ENCODE measurements at regions not wholly inside any gene's neighbourhood (a gene's known extent, or its start where the extent isn't known, plus 50 kb on each side); places are given as distances from the start of the nearest gene placed in this dataset.

DNA sequence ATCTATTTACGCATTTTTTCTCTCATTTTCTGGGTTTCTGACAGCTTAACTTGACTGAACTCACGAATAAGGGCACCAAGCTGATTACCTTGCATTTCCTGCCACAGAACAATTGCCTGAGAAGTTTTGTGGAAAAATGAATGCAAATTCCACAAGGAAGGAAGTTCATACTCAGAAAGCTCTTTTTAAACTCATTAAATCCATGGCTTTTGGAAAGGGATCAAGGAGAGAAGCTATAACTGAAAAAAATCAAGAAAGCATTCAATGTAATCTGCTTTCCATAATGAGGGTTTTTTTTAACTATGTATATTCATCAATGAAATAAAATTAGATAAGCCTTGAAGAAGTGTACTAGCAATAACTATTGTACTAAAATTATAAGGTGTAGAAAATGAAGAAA lies 252.5 kb downstream of the GPM6A start:
- no peak for TF ChIP-seq SP1 (IDR thresholded peaks at IDR 0.05)
- TF ChIP-seq TARDBP (IDR thresholded peaks at IDR 0.05): no peak
- no peak for TF ChIP-seq L3MBTL2 (conservative IDR thresholded peaks at IDR 0.05)
- no peak for TF ChIP-seq LEF1 (IDR thresholded peaks at IDR 0.05; ENCODE audit: borderline replicate concordance)
- no peak for TF ChIP-seq FOXM1 (IDR thresholded peaks at IDR 0.05; ENCODE audit: borderline replicate concordance)
- TF ChIP-seq NFRKB (IDR thresholded peaks at IDR 0.05): no peak
- TF ChIP-seq, protein P1, sequence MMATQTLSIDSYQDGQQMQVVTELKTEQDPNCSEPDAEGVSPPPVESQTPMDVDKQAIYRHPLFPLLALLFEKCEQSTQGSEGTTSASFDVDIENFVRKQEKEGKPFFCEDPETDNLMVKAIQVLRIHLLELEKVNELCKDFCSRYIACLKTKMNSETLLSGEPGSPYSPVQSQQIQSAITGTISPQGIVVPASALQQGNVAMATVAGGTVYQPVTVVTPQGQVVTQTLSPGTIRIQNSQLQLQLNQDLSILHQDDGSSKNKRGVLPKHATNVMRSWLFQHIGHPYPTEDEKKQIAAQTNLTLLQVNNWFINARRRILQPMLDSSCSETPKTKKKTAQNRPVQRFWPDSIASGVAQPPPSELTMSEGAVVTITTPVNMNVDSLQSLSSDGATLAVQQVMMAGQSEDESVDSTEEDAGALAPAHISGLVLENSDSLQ (IDR thresholded peaks at IDR 0.05): no peak
- TF ChIP-seq FOXK2 (IDR thresholded peaks at IDR 0.05): no peak
- TF ChIP-seq ELF4 (IDR thresholded peaks at IDR 0.05): no peak
- TF ChIP-seq ZNF384 (IDR thresholded peaks at IDR 0.05): no peak
- TF ChIP-seq FOXA1 (IDR thresholded peaks at IDR 0.05): no peak
- TF ChIP-seq ARNT (IDR thresholded peaks at IDR 0.05): no peak
- no peak for TF ChIP-seq BHLHE40 (IDR thresholded peaks at IDR 0.05; ENCODE audit: borderline replicate concordance)
- no peak for TF ChIP-seq CTBP1 (IDR thresholded peaks at IDR 0.05; ENCODE audit: borderline replicate concordance)
- TF ChIP-seq HDGF (IDR thresholded peaks at IDR 0.05; ENCODE audit: borderline replicate concordance): no peak
- no peak for TF ChIP-seq SUZ12 (IDR thresholded peaks at IDR 0.05)
- DNase-seq (ENCODE audit: extremely low spot score): no peak
- CTCF ChIA-PET: interaction anchor here (0.6 kb wide), 1 partner anchor 451 kb away, joined by 3 read pairs; no protein-coding TSS in a partner anchor
- POLR2A ChIA-PET: no interaction called here

DNA sequence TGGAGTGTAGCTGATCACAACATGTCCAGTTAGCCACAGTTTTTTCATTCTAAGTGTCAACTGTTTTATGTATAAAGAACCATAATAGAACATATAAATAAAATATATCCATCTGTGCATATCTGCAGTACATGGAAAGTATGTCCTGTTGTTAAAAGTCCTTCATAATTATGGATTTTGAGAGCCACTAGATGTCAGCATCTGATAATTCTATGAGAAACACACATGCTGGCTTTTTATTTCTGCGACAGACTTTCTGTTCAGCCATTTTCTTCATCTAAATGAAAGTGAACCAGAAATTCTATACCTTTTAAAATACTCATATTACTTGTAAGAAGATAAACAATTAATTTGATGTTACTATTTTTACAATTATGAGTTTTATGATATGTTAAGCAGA lies 251.5 kb downstream of the GPM6A start:
- ChIA-PET CTCF (no interaction called here), POLR2A (no interaction called here)
- DNase-seq (ENCODE audit: extremely low spot score): peak; percentile 12
- no peak for TF ChIP-seq NFRKB (IDR thresholded peaks at IDR 0.05)
- TF ChIP-seq CTBP1 (IDR thresholded peaks at IDR 0.05; ENCODE audit: borderline replicate concordance): no peak
- TF ChIP-seq ELF4 (IDR thresholded peaks at IDR 0.05): no peak

DNA sequence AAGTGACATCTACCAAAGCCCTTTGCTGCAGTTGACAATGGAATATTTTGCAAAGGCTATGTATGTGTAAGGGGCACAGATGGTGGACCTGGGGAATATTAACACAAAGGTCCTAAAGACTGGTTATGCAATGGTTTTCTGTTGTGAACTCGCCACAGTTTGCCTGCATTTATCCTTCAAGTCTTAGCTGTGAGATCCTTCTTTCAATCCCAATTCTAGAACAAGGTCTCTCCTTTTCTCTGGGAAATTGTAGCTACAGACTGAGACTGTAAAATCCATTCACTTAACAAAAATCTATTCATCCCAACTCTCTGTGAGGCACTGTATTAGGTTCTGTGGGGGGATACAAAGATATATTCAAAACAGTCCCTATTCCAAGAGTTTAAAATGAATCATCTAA lies 250.4 kb downstream of the GPM6A start:
- no peak for DNase-seq (ENCODE audit: extremely low spot score)
- ChIA-PET CTCF (no interaction called here), POLR2A (no interaction called here)
- TF ChIP-seq L3MBTL2 (conservative IDR thresholded peaks at IDR 0.05) (no peak), ARNT (IDR thresholded peaks at IDR 0.05) (no peak), FOXA1 (IDR thresholded peaks at IDR 0.05) (no peak), SUZ12 (IDR thresholded peaks at IDR 0.05) (no peak), NFRKB (IDR thresholded peaks at IDR 0.05) (no peak), FOXM1 (IDR thresholded peaks at IDR 0.05; ENCODE audit: borderline replicate concordance) (no peak), ELF4 (IDR thresholded peaks at IDR 0.05) (no peak), FOXK2 (IDR thresholded peaks at IDR 0.05) (no peak), ZNF384 (IDR thresholded peaks at IDR 0.05) (no peak), BHLHE40 (IDR thresholded peaks at IDR 0.05; ENCODE audit: borderline replicate concordance) (no peak), HDGF (IDR thresholded peaks at IDR 0.05; ENCODE audit: borderline replicate concordance) (no peak), LEF1 (IDR thresholded peaks at IDR 0.05; ENCODE audit: borderline replicate concordance) (no peak), TARDBP (IDR thresholded peaks at IDR 0.05) (no peak)
- TF ChIP-seq, protein P1 (IDR thresholded peaks at IDR 0.05): no peak

DNA sequence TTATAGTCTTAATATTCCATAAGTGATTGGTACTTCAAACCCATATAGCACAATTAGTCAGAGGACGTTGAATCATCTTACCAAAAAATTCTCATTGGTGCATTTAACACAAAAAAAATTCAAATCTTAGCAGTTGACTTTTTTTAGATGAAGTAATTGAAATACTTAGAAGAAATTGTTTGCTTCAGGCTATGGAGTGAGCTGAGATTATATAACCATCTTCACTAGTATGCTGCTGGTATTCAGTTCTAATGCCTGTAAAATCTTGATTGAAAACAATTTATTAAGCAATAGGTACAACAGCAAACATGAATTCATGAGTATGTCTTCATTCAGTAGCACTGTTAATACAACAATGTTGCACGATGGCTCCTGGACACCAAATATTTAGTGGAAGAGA lies 250.0 kb downstream of the GPM6A start:
- POLR2A ChIA-PET: no interaction called here
- DNase-seq (ENCODE audit: extremely low spot score): no peak
- CTCF ChIA-PET: no interaction called here
- no peak for TF ChIP-seq BHLHE40 (IDR thresholded peaks at IDR 0.05; ENCODE audit: borderline replicate concordance)
- TF ChIP-seq FOXA1 (IDR thresholded peaks at IDR 0.05): no peak
- TF ChIP-seq CTBP1 (IDR thresholded peaks at IDR 0.05; ENCODE audit: borderline replicate concordance): no peak
- no peak for TF ChIP-seq SUZ12 (IDR thresholded peaks at IDR 0.05)
- no peak for TF ChIP-seq LEF1 (IDR thresholded peaks at IDR 0.05; ENCODE audit: borderline replicate concordance)
- TF ChIP-seq TARDBP (IDR thresholded peaks at IDR 0.05): no peak
- no peak for TF ChIP-seq ELF4 (IDR thresholded peaks at IDR 0.05)
- no peak for TF ChIP-seq SP1 (IDR thresholded peaks at IDR 0.05)
- TF ChIP-seq NFRKB (IDR thresholded peaks at IDR 0.05): no peak
- TF ChIP-seq, protein P1 (IDR thresholded peaks at IDR 0.05): no peak
- no peak for TF ChIP-seq L3MBTL2 (conservative IDR thresholded peaks at IDR 0.05)
- TF ChIP-seq ARNT (IDR thresholded peaks at IDR 0.05): no peak
- TF ChIP-seq HDGF (IDR thresholded peaks at IDR 0.05; ENCODE audit: borderline replicate concordance): no peak
- no peak for TF ChIP-seq ZNF384 (IDR thresholded peaks at IDR 0.05)
- TF ChIP-seq FOXM1 (IDR thresholded peaks at IDR 0.05; ENCODE audit: borderline replicate concordance): no peak

DNA sequence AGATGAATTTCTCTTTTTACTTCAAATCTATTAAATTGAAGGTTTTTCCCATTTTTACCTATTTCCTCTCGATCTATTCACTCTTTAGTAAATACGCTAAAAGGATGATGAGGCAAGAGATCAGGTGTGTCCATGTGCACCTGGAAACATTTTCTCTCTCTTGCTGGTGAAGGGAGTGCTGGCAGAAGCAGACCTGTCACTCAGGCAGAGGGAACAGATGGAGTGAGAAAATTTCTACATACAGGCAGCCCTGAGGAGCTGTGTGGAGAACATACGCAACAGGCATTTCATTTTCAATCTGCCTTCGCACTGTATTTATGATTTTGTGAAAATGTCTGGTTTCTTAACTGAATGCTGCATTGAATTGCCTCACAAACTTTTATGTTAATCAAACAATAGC lies 249.5 kb downstream of the GPM6A start:
- DNase-seq (ENCODE audit: extremely low spot score): no peak
- ChIA-PET POLR2A (no interaction called here), CTCF (no interaction called here)
- TF ChIP-seq FOXM1 (IDR thresholded peaks at IDR 0.05; ENCODE audit: borderline replicate concordance) (no peak), L3MBTL2 (conservative IDR thresholded peaks at IDR 0.05) (no peak), ELF4 (IDR thresholded peaks at IDR 0.05) (no peak), SUZ12 (IDR thresholded peaks at IDR 0.05) (no peak), TARDBP (IDR thresholded peaks at IDR 0.05) (no peak), LEF1 (IDR thresholded peaks at IDR 0.05; ENCODE audit: borderline replicate concordance) (no peak), ZNF384 (IDR thresholded peaks at IDR 0.05) (no peak), NFRKB (IDR thresholded peaks at IDR 0.05) (no peak), SP1 (IDR thresholded peaks at IDR 0.05) (no peak), BHLHE40 (IDR thresholded peaks at IDR 0.05; ENCODE audit: borderline replicate concordance) (no peak)
- TF ChIP-seq, protein P1 (IDR thresholded peaks at IDR 0.05): no peak
